Kidney epithelial cell (primary cell): ENCODE measurements at regions not wholly inside any gene's neighbourhood (a gene's known extent, or its start where the extent isn't known, plus 50 kb on each side); places are given as distances from the start of the nearest gene placed in this dataset.

ENCODE experiments used
- DNase-seq: peaks from one replicate; pipeline ENCODE4 v3.0.0-alpha.2; 2010; ENCODE audit warnings: low read depth
- H3K27me3 ChIP-seq: 2 replicates; pipeline ENCODE4 v1.6.0; 2011; ENCODE audit warnings: low read length; ENCODE audit not compliant: control insufficient read depth, insufficient read depth
- H3K36me3 ChIP-seq: 2 replicates; pipeline ENCODE4 v1.5.1; 2011; ENCODE audit warnings: low read length; ENCODE audit not compliant: control insufficient read depth, insufficient read depth
- H3K4me3 ChIP-seq: 2 replicates; pipeline ENCODE4 v1.5.1; 2011; ENCODE audit warnings: low read depth, mild to moderate bottlenecking, control low read depth, low read length
- TF ChIP-seq, protein P1 (sequence below): IDR thresholded peaks from 2 replicates; pipeline ENCODE4 v1.5.1; 2011; ENCODE audit warnings: mild to moderate bottlenecking, moderate library complexity, low read length, control low read depth, inconsistent platforms; ENCODE audit not compliant: insufficient read depth, poor library complexity, severe bottlenecking

DNA sequence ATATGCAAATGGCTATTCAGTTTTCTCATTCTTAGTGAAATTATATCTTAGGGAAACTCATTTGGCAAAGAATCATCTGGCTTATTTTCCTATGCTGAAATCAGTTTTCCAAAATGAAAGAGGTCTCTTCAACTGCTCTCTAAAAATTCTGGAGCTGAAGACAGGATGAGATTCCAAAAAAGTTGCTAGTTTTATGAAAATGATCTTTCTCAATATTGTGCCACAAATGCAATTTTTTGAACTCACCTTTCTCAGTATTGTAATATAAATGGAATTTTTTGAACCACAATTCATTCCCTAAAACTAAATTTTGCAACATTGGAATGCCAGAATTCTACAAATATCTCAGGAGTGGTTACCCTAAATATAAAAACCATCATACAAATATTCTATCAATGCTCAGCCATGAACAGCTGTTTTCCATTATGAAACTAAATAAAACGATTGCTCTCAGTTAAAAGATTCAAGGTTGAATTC is 147.7 kb upstream of the PKDCC start:
- H3K4me3 ChIP-seq, result no peak overlapping the region
- H3K36me3 ChIP-seq, result no peaks in the 10 kb centered on the region
- TF ChIP-seq, protein P1, sequence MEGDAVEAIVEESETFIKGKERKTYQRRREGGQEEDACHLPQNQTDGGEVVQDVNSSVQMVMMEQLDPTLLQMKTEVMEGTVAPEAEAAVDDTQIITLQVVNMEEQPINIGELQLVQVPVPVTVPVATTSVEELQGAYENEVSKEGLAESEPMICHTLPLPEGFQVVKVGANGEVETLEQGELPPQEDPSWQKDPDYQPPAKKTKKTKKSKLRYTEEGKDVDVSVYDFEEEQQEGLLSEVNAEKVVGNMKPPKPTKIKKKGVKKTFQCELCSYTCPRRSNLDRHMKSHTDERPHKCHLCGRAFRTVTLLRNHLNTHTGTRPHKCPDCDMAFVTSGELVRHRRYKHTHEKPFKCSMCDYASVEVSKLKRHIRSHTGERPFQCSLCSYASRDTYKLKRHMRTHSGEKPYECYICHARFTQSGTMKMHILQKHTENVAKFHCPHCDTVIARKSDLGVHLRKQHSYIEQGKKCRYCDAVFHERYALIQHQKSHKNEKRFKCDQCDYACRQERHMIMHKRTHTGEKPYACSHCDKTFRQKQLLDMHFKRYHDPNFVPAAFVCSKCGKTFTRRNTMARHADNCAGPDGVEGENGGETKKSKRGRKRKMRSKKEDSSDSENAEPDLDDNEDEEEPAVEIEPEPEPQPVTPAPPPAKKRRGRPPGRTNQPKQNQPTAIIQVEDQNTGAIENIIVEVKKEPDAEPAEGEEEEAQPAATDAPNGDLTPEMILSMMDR, result no peak
- DNase-seq, result no peak
- no peaks in the 10 kb centered on the region for H3K27me3 ChIP-seq

DNA sequence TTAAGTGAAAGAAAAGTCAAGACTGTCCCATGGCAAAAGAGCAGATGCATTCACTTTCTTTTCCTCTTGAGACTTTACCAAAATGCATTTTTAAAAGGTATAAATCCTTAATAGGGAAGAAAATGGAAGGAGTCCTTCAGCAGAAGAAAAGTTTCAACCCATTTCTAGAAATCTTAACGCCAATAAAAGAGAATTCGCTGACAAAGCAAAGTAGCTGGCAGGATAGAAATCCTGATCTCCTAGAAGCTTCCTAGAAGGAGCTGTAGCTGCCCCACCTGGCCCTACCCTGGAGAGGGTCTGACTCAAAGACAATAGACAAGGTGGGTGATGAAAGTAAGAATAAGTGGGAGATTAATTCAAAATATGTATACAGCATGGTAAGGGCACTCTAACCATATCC is 144.9 kb upstream of the PKDCC start:
- H3K27me3 ChIP-seq, result no peaks in the 10 kb centered on the region
- DNase-seq, result no peak
- TF ChIP-seq, protein P1, result no peak
- no peaks in the 10 kb centered on the region for H3K36me3 ChIP-seq
- no peak overlapping the region for H3K4me3 ChIP-seq

DNA sequence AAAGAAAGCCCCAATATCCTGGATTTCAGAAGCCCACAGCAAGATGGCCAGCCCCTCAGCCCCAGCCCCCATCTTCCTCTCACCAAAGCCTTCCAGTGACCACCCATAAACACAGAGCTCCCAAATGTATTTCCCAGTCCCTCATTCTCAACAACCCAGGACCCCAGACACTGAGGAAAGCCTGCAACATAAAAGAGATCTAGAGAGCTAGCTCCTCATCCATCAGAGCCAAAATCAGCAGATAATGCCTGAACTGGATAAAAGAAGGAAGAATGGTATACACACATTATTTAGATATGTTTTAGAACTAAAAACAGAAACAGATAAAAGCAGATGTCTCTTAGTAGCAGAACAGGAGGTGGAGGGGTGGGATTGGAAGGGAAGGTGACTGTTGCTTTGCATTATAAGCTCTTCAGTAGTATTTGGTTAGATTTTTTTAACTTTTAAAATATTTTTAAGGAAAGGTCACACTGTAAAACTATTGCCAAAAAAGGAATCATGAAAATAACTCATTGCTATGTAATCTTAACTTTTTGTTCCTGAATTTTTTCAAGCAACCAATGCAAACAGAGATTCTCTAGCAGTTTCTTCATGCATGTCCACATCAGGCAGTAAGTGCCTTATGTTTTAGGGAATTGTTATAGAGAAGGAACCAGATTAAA is 144.2 kb upstream of the PKDCC start:
- TF ChIP-seq, protein P1, result no peak
- no peaks in the 10 kb centered on the region for H3K27me3 ChIP-seq
- no peak overlapping the region for H3K4me3 ChIP-seq
- no peak for DNase-seq
- H3K36me3 ChIP-seq, result no peaks in the 10 kb centered on the region

DNA sequence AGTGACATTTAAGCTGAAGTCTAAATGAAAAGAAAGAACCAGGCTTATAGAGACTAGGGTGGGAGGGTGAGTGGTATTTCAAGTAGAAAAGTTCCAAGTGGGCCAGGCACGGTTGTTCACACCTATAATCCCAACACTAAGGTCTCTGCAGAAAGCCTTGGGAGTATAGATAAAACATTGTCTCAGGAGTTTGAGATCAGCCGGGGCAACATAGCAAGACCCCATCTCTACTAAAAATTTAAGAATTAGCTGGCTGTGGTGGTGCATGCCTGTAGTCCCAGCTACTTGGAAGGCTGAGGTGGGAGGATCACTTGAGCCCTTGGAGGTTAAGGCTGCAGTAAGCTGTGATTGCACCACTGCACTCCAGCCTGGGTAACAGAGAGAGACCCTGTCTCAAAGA is 143.4 kb upstream of the PKDCC start:
- no peak for DNase-seq
- TF ChIP-seq, protein P1, result no peak
- no peaks in the 10 kb centered on the region for H3K36me3 ChIP-seq
- no peaks in the 10 kb centered on the region for H3K27me3 ChIP-seq
- no peak overlapping the region for H3K4me3 ChIP-seq

DNA sequence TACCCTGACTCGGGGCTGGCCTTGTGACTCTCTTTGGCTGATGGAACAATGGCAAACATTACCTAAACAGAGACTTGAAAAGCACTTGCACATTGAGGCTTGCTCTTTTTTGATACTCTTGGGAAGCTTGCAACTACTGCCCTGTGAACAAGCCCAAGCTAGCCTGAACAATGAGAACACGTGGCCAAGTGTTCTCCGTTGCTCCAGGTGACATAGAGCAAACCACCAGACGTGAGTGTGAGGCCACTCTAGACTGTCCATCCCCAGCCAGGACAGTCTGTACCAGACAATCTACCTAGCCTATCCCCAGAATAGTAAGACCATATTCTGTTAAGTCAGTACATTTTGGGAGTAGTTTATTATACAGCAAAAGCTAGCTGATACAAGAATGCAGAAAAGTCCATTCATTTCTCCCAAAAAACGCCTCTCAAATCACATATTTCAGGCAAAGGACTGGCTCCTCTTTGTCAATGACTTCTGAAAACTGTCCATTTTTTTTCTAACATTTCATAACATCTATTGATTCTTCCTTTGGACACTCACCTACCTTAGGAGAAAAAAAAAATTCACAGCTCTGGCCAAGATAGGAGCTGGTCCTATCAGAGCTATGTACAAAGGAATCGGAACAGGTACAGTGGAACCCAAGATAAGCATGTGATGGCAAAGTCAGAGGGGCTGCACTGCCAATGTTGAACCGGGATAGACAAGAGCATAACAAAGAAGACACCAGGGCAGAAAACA is 142.1 kb upstream of the PKDCC start:
- H3K4me3 ChIP-seq, result no peak overlapping the region
- DNase-seq, result no peak
- no peaks in the 10 kb centered on the region for H3K36me3 ChIP-seq
- no peaks in the 10 kb centered on the region for H3K27me3 ChIP-seq
- TF ChIP-seq, protein P1, result no peak
